HEK293 (cell line): ENCODE measurements at regions not wholly inside any gene's neighbourhood (a gene's known extent, or its start where the extent isn't known, plus 50 kb on each side); places are given as distances from the start of the nearest gene placed in this dataset.

Experiments
- CTCF ChIA-PET: fragments of 350-600 bp; formaldehyde crosslinking; extraction: SDS; loops from one replicate; lab custom pipeline; 2021; ENCODE audit warnings: antibody characterized with exemption; lab: Yijun Ruan, JAX
- POLR2A ChIA-PET: fragments of 300-600 bp; formaldehyde crosslinking; extraction: SDS; loops from one replicate; lab custom pipeline; 2020; ENCODE audit warnings: antibody characterized with exemption, inconsistent platforms; lab: Yijun Ruan, JAX
- H3K27ac ChIP-seq: fragments of 200-500 bp; sonication (Bioruptor generic); 2 replicates; pipeline ENCODE4 v1.5.1; 2014; ENCODE audit warnings: low read depth, low read length, control low read depth, inconsistent platforms; ENCODE audit errors: extremely low read depth
- H3K36me3 ChIP-seq, 2 experiments: fragments of 200-500 bp in 1 of 2; sonication (Bioruptor generic) in 1 of 2; 1 replicate in 1 of 2; 2 replicates in 1 of 2; pipeline ENCODE4 v1.5.1; 2014 to 2017; ENCODE audit warnings: inconsistent platforms in 2 of 2, low read length in 2 of 2; ENCODE audit not compliant: control insufficient read depth in 2 of 2, insufficient read depth in 1 of 2
- H3K4me1 ChIP-seq: fragments of 200-500 bp; sonication (Bioruptor generic); 2 replicates; pipeline ENCODE4 v1.5.1; 2014; ENCODE audit warnings: mild to moderate bottlenecking, low read length, inconsistent platforms; ENCODE audit not compliant: control insufficient read depth, insufficient read depth
- H3K4me3 ChIP-seq: 2 replicates; pipeline ENCODE4 v1.5.1; 2011; ENCODE audit warnings: low read depth, mild to moderate bottlenecking, control low read depth, low read length, moderate library complexity
- H3K9me3 ChIP-seq: fragments of 200-500 bp; sonication (Bioruptor generic); 2 replicates; pipeline ENCODE4 v1.5.1; 2014; ENCODE audit warnings: low read depth, low read length, inconsistent platforms; ENCODE audit not compliant: control insufficient read depth, insufficient read depth
- AEBP2 ChIP-seq: fragments of 450-650 bp; formaldehyde crosslinking; IDR thresholded peaks from 2 replicates; pipeline ENCODE4 v1.5.1; 2016; ENCODE audit warnings: missing biosample characterization, missing genetic modification characterization, borderline replicate concordance
- GLI4 ChIP-seq: fragments of 450-650 bp; formaldehyde crosslinking; IDR thresholded peaks from 2 replicates; pipeline ENCODE4 v1.5.1; 2016; ENCODE audit warnings: missing biosample characterization, missing genetic modification characterization
- HOXA7 ChIP-seq: sonication (generic); formaldehyde crosslinking; IDR thresholded peaks from 2 replicates; pipeline ENCODE4 v1.8.1; 2022; ENCODE audit warnings: missing genetic modification reagents, borderline replicate concordance
- PRDM4 ChIP-seq: fragments of 450-650 bp; formaldehyde crosslinking; IDR thresholded peaks from 2 replicates; pipeline ENCODE4 v1.5.1; 2017; ENCODE audit warnings: missing biosample characterization, missing genetic modification characterization
- ZNF132 ChIP-seq: fragments of 450-650 bp; formaldehyde crosslinking; IDR thresholded peaks from 2 replicates; pipeline ENCODE4 v1.5.1; 2017; ENCODE audit warnings: missing biosample characterization, missing genetic modification characterization, borderline replicate concordance
- ZNF24 ChIP-seq: fragments of 450-650 bp; formaldehyde crosslinking; IDR thresholded peaks from 2 replicates; pipeline ENCODE4 v1.5.1; 2016; ENCODE audit warnings: missing biosample characterization, missing genetic modification characterization
- ZNF274 ChIP-seq, 2 experiments: fragments of 200-500 bp in 1 of 2; fragments of 450-650 bp in 1 of 2; sonication (Bioruptor generic) in 1 of 2; formaldehyde crosslinking in 1 of 2; IDR thresholded peaks; 2 replicates each; pipeline versions ENCODE4 v1.5.1 to v1.6.1; 2014 to 2016; ENCODE audit warnings: borderline replicate concordance in 1 of 2, inconsistent platforms in 1 of 2, low read length in 1 of 2, missing biosample characterization in 1 of 2, missing genetic modification characterization in 1 of 2
- ZNF335 ChIP-seq: fragments of 450-650 bp; formaldehyde crosslinking; conservative IDR thresholded peaks from 2 replicates; pipeline ENCODE4 v1.5.1; 2016; ENCODE audit warnings: missing biosample characterization, missing genetic modification characterization
- ZNF501 ChIP-seq: fragments of 450-650 bp; formaldehyde crosslinking; IDR thresholded peaks from 2 replicates; pipeline ENCODE4 v1.5.1; 2016; ENCODE audit warnings: missing biosample characterization, missing genetic modification characterization
- ZNF558 ChIP-seq: fragments of 450-650 bp; formaldehyde crosslinking; IDR thresholded peaks from 2 replicates; pipeline ENCODE4 v1.5.1; 2016; ENCODE audit warnings: missing biosample characterization, missing genetic modification characterization
- ZNF560 ChIP-seq: fragments of 450-650 bp; formaldehyde crosslinking; IDR thresholded peaks from 2 replicates; pipeline ENCODE4 v1.5.1; 2017; ENCODE audit warnings: missing biosample characterization, missing genetic modification characterization, borderline replicate concordance
- ZNF561 ChIP-seq: fragments of 450-650 bp; IDR thresholded peaks from 2 replicates; pipeline ENCODE4 v1.5.1; 2018; ENCODE audit warnings: missing biosample characterization, missing genetic modification characterization, borderline replicate concordance
- ZNF639 ChIP-seq: fragments of 450-650 bp; formaldehyde crosslinking; IDR thresholded peaks from 2 replicates; pipeline ENCODE4 v1.5.1; 2016; ENCODE audit warnings: missing biosample characterization, missing genetic modification characterization
- ZNF660 ChIP-seq: fragments of 450-650 bp; IDR thresholded peaks from 2 replicates; pipeline ENCODE4 v1.5.1; 2018; ENCODE audit warnings: missing biosample characterization, mild to moderate bottlenecking, missing genetic modification characterization
- ZNF707 ChIP-seq: fragments of 450-650 bp; formaldehyde crosslinking; IDR thresholded peaks from 2 replicates; pipeline ENCODE4 v1.5.1; 2016; ENCODE audit warnings: missing biosample characterization, missing genetic modification characterization
- ZNF768 ChIP-seq: fragments of 450-650 bp; formaldehyde crosslinking; IDR thresholded peaks from 2 replicates; pipeline ENCODE4 v1.5.1; 2018; ENCODE audit warnings: missing biosample characterization, mild to moderate bottlenecking, missing genetic modification characterization
- ZSCAN30 ChIP-seq: fragments of 450-650 bp; IDR thresholded peaks from 2 replicates; pipeline ENCODE4 v1.5.1; 2018; ENCODE audit warnings: missing biosample characterization, mild to moderate bottlenecking, missing genetic modification characterization, moderate library complexity
- ZSCAN4 ChIP-seq: fragments of 450-650 bp; formaldehyde crosslinking; IDR thresholded peaks from 2 replicates; pipeline ENCODE4 v1.5.1; 2017; ENCODE audit warnings: missing biosample characterization, missing genetic modification characterization
- TF ChIP-seq, protein P1 (sequence below): fragments of 450-650 bp; formaldehyde crosslinking; IDR thresholded peaks from 2 replicates; pipeline ENCODE4 v1.5.1; 2016; ENCODE audit warnings: missing biosample characterization, missing genetic modification characterization
- TF ChIP-seq, protein P2 (sequence below): fragments of 450-650 bp; formaldehyde crosslinking; IDR thresholded peaks from 2 replicates; pipeline ENCODE4 v1.5.1; 2016; ENCODE audit warnings: missing biosample characterization, missing genetic modification characterization
- TF ChIP-seq, protein P3 (sequence below): fragments of 450-650 bp; formaldehyde crosslinking; IDR thresholded peaks from 2 replicates; pipeline ENCODE4 v1.5.1; 2016; ENCODE audit warnings: missing biosample characterization, missing genetic modification characterization
- TF ChIP-seq, protein P4 (sequence below): fragments of 450-650 bp; formaldehyde crosslinking; IDR thresholded peaks from 2 replicates; pipeline ENCODE4 v1.5.1; 2016; ENCODE audit warnings: missing biosample characterization, missing genetic modification characterization

GRCh38 chr5:154652746-154653417 lies 102.3 kb upstream of the LARP1 start:
- CTCF ChIA-PET, result interaction anchor here (0.6 to 0.8 kb wide), 2 partner anchors 105 to 1068 kb away, joined by 3 to 4 read pairs; no protein-coding TSS in a partner anchor
- Histone ChIP-seq H3K27ac (no peak overlapping the region), H3K4me1 (no peaks in the 10 kb centered on the region), H3K36me3 (no peaks in the 10 kb centered on the region), H3K9me3 (no peaks in the 10 kb centered on the region), H3K4me3 (no peak overlapping the region)
- POLR2A ChIA-PET, result interaction anchor here (0.5 to 0.6 kb wide), 2 partner anchors 50 to 181 kb away, joined by 3 to 4 read pairs; no protein-coding TSS in a partner anchor
- TF ChIP-seq, protein P1, sequence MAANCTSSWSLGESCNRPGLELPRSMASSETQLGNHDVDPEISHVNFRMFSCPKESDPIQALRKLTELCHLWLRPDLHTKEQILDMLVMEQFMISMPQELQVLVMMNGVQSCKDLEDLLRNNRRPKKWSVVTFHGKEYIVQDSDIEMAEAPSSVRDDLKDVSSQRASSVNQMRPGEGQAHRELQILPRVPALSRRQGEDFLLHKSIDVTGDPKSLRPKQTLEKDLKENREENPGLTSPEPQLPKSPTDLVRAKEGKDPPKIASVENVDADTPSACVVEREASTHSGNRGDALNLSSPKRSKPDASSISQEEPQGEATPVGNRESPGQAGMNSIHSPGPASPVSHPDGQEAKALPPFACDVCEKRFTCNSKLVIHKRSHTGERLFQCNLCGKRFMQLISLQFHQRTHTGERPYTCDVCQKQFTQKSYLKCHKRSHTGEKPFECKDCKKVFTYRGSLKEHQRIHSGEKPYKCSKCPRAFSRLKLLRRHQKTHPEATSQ (tag by site-specific recombination), result no peak
- TF ChIP-seq ZSCAN30 (tag by site-specific recombination) (no peak), AEBP2 (tag by site-specific recombination) (no peak), HOXA7 (CRISPR knock-in tag) (no peak), ZNF132 (tag by site-specific recombination) (no peak), ZNF501 (tag by site-specific recombination) (no peak), ZNF335 (tag by site-specific recombination) (no peak), ZNF558 (tag by site-specific recombination) (no peak), ZNF24 (tag by site-specific recombination) (peak; percentile 42; the same call in 1 of the 2 replicates), ZNF274 (IDR thresholded peaks at IDR 0.05; ENCODE audit: low read length) (no peak), ZNF274 (tag by site-specific recombination; IDR thresholded peaks at IDR 0.05; ENCODE audit: borderline replicate concordance) (no peak), ZNF768 (tag by site-specific recombination) (no peak), ZNF707 (tag by site-specific recombination) (no peak), ZSCAN4 (no peak), ZNF560 (no peak), ZNF660 (no peak), ZNF639 (tag by site-specific recombination) (no peak), PRDM4 (tag by site-specific recombination) (no peak), GLI4 (no peak), ZNF561 (no peak)
- TF ChIP-seq, protein P2, sequence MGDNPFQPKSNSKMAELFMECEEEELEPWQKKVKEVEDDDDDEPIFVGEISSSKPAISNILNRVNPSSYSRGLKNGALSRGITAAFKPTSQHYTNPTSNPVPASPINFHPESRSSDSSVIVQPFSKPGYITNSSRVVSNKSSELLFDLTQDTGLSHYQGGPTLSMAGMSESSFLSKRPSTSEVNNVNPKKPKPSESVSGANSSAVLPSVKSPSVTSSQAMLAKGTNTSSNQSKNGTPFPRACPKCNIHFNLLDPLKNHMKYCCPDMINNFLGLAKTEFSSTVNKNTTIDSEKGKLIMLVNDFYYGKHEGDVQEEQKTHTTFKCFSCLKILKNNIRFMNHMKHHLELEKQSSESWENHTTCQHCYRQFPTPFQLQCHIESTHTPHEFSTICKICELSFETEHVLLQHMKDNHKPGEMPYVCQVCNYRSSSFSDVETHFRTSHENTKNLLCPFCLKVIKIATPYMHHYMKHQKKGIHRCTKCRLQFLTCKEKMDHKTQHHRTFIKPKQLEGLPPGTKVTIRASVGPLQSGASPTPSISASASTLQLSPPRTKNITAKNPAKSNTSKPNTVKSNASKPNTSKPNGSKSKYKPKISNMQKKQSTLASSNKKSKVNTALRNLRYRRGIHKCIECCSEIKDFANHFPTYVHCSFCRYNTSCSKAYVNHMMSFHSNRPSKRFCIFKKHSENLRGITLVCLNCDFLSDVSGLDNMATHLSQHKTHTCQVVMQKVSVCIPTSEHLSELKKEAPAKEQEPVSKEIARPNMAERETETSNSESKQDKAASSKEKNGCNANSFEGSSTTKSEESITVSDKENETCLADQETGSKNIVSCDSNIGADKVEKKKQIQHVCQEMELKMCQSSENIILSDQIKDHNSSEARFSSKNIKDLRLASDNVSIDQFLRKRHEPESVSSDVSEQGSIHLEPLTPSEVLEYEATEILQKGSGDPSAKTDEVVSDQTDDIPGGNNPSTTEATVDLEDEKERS, result no peak
- TF ChIP-seq, protein P3, sequence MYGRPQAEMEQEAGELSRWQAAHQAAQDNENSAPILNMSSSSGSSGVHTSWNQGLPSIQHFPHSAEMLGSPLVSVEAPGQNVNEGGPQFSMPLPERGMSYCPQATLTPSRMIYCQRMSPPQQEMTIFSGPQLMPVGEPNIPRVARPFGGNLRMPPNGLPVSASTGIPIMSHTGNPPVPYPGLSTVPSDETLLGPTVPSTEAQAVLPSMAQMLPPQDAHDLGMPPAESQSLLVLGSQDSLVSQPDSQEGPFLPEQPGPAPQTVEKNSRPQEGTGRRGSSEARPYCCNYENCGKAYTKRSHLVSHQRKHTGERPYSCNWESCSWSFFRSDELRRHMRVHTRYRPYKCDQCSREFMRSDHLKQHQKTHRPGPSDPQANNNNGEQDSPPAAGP (tag by site-specific recombination), result peak; percentile 32; the same call in 1 of the 2 replicates
- TF ChIP-seq, protein P4, sequence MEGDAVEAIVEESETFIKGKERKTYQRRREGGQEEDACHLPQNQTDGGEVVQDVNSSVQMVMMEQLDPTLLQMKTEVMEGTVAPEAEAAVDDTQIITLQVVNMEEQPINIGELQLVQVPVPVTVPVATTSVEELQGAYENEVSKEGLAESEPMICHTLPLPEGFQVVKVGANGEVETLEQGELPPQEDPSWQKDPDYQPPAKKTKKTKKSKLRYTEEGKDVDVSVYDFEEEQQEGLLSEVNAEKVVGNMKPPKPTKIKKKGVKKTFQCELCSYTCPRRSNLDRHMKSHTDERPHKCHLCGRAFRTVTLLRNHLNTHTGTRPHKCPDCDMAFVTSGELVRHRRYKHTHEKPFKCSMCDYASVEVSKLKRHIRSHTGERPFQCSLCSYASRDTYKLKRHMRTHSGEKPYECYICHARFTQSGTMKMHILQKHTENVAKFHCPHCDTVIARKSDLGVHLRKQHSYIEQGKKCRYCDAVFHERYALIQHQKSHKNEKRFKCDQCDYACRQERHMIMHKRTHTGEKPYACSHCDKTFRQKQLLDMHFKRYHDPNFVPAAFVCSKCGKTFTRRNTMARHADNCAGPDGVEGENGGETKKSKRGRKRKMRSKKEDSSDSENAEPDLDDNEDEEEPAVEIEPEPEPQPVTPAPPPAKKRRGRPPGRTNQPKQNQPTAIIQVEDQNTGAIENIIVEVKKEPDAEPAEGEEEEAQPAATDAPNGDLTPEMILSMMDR (tag by site-specific recombination), result no peak
